SK-N-SH treated with all-trans-retinoic acid at 6 μM for 48 hours (cell line): ENCODE measurements at regions not wholly inside any gene's neighbourhood (a gene's known extent, or its start where the extent isn't known, plus 50 kb on each side); places are given as distances from the start of the nearest gene placed in this dataset.

Experiments used
- ATAC-seq: fragments of 200-7000 bp; cut with Tn5 transposase; 3 replicates; pipeline ENCODE4 v1.9.1; 2020; ENCODE audit warnings: mild to moderate bottlenecking, moderate library complexity
- ARNTL ChIP-seq: fragments of 450-650 bp; formaldehyde crosslinking; IDR thresholded peaks from 2 replicates; pipeline ENCODE4 v1.5.0; 2020; ENCODE audit warnings: low read depth, mild to moderate bottlenecking, moderate library complexity, borderline replicate concordance
- BACH2 ChIP-seq: fragments of 250-450 bp; sonication (Bioruptor Pico); IDR thresholded peaks from 2 replicates; pipeline ENCODE4 v1.9.0; 2021; ENCODE audit warnings: mild to moderate bottlenecking, borderline replicate concordance
- CSDC2 ChIP-seq: fragments of 250-450 bp; sonication (Bioruptor Pico); IDR thresholded peaks from 2 replicates; pipeline ENCODE4 v1.5.0; 2020; ENCODE audit warnings: mild to moderate bottlenecking, moderate library complexity
- ESRRG ChIP-seq: fragments of 250-450 bp; sonication (Bioruptor Pico); IDR thresholded peaks from 2 replicates; pipeline ENCODE4 v1.6.1; 2021; ENCODE audit warnings: mild to moderate bottlenecking
- GLIS3 ChIP-seq: fragments of 250-450 bp; sonication (Bioruptor Pico); IDR thresholded peaks from 2 replicates; pipeline ENCODE4 v1.5.0; 2020; ENCODE audit warnings: mild to moderate bottlenecking, moderate library complexity
- ISL1 ChIP-seq: fragments of 250-450 bp; sonication (Bioruptor Pico); IDR thresholded peaks from 2 replicates; pipeline ENCODE4 v2.1.2; 2022; ENCODE audit warnings: mild to moderate bottlenecking, moderate library complexity
- OSR1 ChIP-seq: fragments of 250-450 bp; sonication (Bioruptor Pico); IDR thresholded peaks from 2 replicates; pipeline ENCODE4 v1.8.0; 2022; ENCODE audit warnings: moderate library complexity, mild to moderate bottlenecking, inconsistent platforms
- POU6F1 ChIP-seq: fragments of 250-450 bp; sonication (Bioruptor Pico); IDR thresholded peaks from 2 replicates; pipeline ENCODE4 v1.8.0; 2021; ENCODE audit warnings: low read depth, mild to moderate bottlenecking, moderate library complexity, borderline replicate concordance
- PPARA ChIP-seq: fragments of 250-450 bp; sonication (Bioruptor Pico); IDR thresholded peaks from 2 replicates; pipeline ENCODE4 v1.5.0; 2020; ENCODE audit warnings: mild to moderate bottlenecking, borderline replicate concordance
- RARB ChIP-seq: fragments of 250-450 bp; sonication (Bioruptor Pico); IDR thresholded peaks from 2 replicates; pipeline ENCODE4 v1.8.0; 2021; ENCODE audit warnings: mild to moderate bottlenecking, moderate library complexity
- SNAI2 ChIP-seq: fragments of 250-450 bp; sonication (Bioruptor Pico); IDR thresholded peaks from 2 replicates; pipeline ENCODE4 v1.5.0; 2020; ENCODE audit warnings: mild to moderate bottlenecking, moderate library complexity
- TCF4 ChIP-seq: fragments of 250-450 bp; sonication (Bioruptor Pico); IDR thresholded peaks from 2 replicates; pipeline ENCODE4 v1.8.0; 2021; ENCODE audit warnings: mild to moderate bottlenecking, moderate library complexity, borderline replicate concordance
- TOX ChIP-seq: fragments of 250-450 bp; sonication (Bioruptor Pico); IDR thresholded peaks from 2 replicates; pipeline ENCODE4 v1.8.0; 2021; ENCODE audit warnings: mild to moderate bottlenecking, moderate library complexity, borderline replicate concordance
- TSHZ2 ChIP-seq: fragments of 250-450 bp; sonication (Bioruptor Pico); IDR thresholded peaks from 2 replicates; pipeline ENCODE4 v1.5.0; 2020; ENCODE audit warnings: mild to moderate bottlenecking, moderate library complexity
- ZC3H10 ChIP-seq: fragments of 250-450 bp; sonication (Bioruptor Pico); IDR thresholded peaks from 2 replicates; pipeline ENCODE4 v1.5.1; 2021; ENCODE audit warnings: mild to moderate bottlenecking, moderate library complexity
- ZFP3 ChIP-seq: fragments of 250-450 bp; sonication (Bioruptor Pico); IDR thresholded peaks from 2 replicates; pipeline ENCODE4 v1.5.0; 2020; ENCODE audit warnings: mild to moderate bottlenecking, moderate library complexity
- ZFP30 ChIP-seq: fragments of 450-650 bp; formaldehyde crosslinking; IDR thresholded peaks from 2 replicates; pipeline ENCODE4 v1.5.0; 2022; ENCODE audit warnings: mild to moderate bottlenecking, moderate library complexity
- ZNF565 ChIP-seq: fragments of 450-650 bp; formaldehyde crosslinking; conservative IDR thresholded peaks from 2 replicates; pipeline ENCODE4 v1.5.0; 2020; ENCODE audit warnings: low read depth, mild to moderate bottlenecking, moderate library complexity
- ZNF70 ChIP-seq: fragments of 450-650 bp; formaldehyde crosslinking; IDR thresholded peaks from 2 replicates; pipeline ENCODE4 v1.5.0; 2020; ENCODE audit warnings: mild to moderate bottlenecking, moderate library complexity
- ZNF8 ChIP-seq: fragments of 450-650 bp; formaldehyde crosslinking; IDR thresholded peaks from 2 replicates; pipeline ENCODE4 v1.5.0; 2020; ENCODE audit warnings: mild to moderate bottlenecking, moderate library complexity
- TF ChIP-seq, protein P1 (sequence below): fragments of 250-450 bp; sonication (Bioruptor Pico); IDR thresholded peaks from 2 replicates; pipeline ENCODE4 v1.8.0; 2020; ENCODE audit warnings: mild to moderate bottlenecking, moderate library complexity, borderline replicate concordance

DNA sequence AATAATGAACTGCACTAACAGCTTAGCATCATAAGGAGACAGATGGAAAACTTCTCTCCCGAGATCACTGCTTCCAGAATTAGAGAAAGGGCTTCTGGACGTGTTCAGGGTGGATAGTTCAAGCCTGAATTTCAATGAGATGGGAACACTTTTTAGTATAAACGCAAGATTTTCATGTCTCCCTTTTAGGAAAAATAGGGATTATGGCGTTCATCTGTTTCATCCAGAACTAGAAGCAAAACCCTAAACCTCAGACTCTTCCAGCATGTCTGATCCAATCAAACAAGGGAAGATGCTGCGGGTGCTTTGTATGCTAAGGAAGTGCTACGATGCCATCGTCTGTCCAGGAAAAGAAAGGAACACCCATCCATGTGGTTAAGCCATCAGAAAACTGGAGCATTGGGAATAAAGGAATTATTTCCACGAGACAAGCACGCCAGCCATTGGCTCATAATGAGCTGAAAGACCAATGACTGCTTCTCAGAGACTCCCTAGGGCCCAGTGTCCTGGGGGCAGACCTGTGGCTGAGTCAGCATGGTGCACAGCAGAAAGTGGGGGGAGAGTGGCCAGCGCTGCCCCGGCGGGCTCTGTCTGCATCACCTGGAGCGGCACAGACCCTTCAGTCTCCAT is 65.9 kb upstream of the AFF3 start:
- 0 out of 3 replicates have a peak, but pooled peaks have one; percentile 25 for ATAC-seq

DNA sequence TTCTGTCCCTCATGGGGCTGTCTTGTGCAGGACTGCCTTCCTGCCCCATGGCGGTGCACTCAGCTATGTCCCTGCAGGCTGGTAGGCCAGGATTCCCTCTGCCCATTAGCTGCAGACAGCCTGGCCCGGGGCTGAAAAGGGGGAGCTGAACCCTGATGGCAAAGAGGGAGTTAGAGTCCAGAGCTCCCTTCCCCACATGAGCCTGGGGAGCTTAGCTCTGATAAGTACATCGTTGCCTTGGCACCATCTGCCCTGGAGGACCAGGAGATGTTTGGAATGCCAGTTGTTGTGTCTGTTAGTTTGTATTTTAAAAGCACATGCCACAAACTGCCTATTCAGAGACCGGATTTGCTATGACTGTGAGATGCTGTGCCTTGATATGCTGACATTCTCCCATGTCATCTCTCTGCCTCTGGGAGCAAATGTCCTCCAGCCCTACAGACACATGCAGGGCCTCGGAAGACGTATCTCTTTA is 65.1 kb upstream of the AFF3 start:
- TF ChIP-seq ISL1 (no peak), TCF4 (CRISPR knock-in tag) (no peak), ARNTL (no peak), ESRRG (CRISPR knock-in tag) (no peak), GLIS3 (CRISPR knock-in tag) (no peak), TOX (CRISPR knock-in tag) (no peak), ZC3H10 (CRISPR knock-in tag) (no peak), PPARA (CRISPR knock-in tag) (no peak), ZNF565 (CRISPR knock-in tag) (no peak), ZFP3 (no peak), RARB (no peak), CSDC2 (CRISPR knock-in tag) (no peak), POU6F1 (no peak)
- TF ChIP-seq, protein P1, sequence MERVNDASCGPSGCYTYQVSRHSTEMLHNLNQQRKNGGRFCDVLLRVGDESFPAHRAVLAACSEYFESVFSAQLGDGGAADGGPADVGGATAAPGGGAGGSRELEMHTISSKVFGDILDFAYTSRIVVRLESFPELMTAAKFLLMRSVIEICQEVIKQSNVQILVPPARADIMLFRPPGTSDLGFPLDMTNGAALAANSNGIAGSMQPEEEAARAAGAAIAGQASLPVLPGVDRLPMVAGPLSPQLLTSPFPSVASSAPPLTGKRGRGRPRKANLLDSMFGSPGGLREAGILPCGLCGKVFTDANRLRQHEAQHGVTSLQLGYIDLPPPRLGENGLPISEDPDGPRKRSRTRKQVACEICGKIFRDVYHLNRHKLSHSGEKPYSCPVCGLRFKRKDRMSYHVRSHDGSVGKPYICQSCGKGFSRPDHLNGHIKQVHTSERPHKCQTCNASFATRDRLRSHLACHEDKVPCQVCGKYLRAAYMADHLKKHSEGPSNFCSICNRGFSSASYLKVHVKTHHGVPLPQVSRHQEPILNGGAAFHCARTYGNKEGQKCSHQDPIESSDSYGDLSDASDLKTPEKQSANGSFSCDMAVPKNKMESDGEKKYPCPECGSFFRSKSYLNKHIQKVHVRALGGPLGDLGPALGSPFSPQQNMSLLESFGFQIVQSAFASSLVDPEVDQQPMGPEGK, result no peak
- ATAC-seq, result peak; percentile 61

More for the DNA sequence above, 65.9 kb upstream of the AFF3 start:
- TF ChIP-seq BACH2 (CRISPR knock-in tag) (no peak), TOX (CRISPR knock-in tag) (no peak), TCF4 (CRISPR knock-in tag) (no peak), ZFP3 (no peak), ARNTL (no peak), OSR1 (no peak), ZNF565 (CRISPR knock-in tag) (no peak), ZNF70 (CRISPR knock-in tag) (no peak), ESRRG (CRISPR knock-in tag) (no peak), ZFP30 (CRISPR knock-in tag) (no peak), ISL1 (no peak), GLIS3 (CRISPR knock-in tag) (no peak), CSDC2 (CRISPR knock-in tag) (no peak), SNAI2 (CRISPR knock-in tag) (no peak)
- TF ChIP-seq, protein P1, result no peak
- TF ChIP-seq, all 23 proteins: peak for 0

DNA sequence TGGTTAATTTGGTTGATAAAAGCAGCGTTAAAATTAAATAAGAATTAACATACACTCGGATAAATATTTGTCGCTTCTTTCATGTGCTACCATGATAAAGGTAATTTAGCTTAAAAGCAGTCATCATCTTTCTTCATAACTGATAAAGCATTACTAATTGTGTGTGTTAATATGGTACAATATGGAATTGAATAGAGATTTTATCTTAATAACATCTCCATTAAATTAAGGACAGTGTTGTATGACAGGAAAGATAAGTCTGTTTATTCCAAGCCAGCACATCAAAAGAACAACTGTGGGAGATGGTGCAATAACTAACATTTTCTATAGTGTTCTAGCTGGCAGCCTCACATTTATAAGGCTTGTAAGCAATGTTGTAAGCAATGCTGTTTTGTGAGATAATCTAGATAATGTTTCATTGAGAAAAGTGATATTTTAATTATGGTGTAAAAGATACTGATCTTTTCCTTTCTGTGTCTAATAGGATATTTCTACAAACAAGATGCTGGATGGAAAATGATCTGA is 64.4 kb upstream of the AFF3 start:
- ATAC-seq, result no peak
- TF ChIP-seq TSHZ2 (0 out of 2 replicates have a peak, but pooled peaks have one; percentile 21), ISL1 (no peak), TCF4 (CRISPR knock-in tag) (peak; percentile 74)
- TF ChIP-seq, all 23 proteins: peak for 2

DNA sequence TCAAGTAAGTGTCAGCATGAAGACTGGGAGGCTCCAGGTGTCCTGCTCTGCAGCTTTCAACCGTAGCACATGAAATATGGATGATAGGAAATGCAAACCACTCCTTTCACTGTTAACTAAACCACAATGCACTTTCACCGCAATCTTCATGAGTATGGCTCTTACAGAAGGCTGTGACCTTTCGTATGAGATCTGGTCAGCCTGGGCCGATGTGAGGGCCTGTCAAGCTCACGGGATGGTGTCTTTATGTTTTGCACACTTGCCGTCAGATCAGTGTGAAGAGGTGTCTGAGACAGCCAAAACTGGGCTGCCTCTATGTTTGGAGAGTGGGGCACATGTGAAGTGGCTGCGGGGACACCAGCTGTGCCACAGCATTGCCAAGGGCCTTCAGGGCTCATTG is 62.8 kb upstream of the AFF3 start:
- no peak for ATAC-seq

More for the DNA sequence above, 62.8 kb upstream of the AFF3 start:
- TF ChIP-seq ISL1 (no peak), TSHZ2 (no peak), CSDC2 (CRISPR knock-in tag) (no peak), ZNF8 (no peak)
- TF ChIP-seq, all 23 proteins: peak for 0
